Kidney (tissue), 13 donors: ENCODE measurements at regions not wholly inside any gene's neighbourhood (a gene's known extent, or its start where the extent isn't known, plus 50 kb on each side); places are given as distances from the start of the nearest gene placed in this dataset.
A peak's percentile ranks its signal among the peaks of the same experiment; 100 is the strongest.
"Not testable (repeated sequence)": the region's sequence is repeated elsewhere in the genome, so short reads cannot be mapped to it uniquely, and the experiment has no call there.

ENCODE experiments used
- DNase-seq, 5 donors: peaks; one replicate each; pipeline ENCODE4 v3.0.0-alpha.2; 2013 to 2020
- FAIRE-seq: peaks from 2 replicates; lab custom pipeline; 2012; peaks lifted over from hg19 to GRCh38; lab: Jason Lieb, UNC
- H3K27ac ChIP-seq, 2 donors: one replicate each; pipeline ENCODE4 v1.7.0; 2013; ENCODE audit warnings: low read depth in 2 of 2, low read length in 2 of 2, inconsistent platforms in 1 of 2
- H3K27me3 ChIP-seq: one replicate; pipeline ENCODE4 v1.7.1; 2013; ENCODE audit warnings: low read length, inconsistent platforms; ENCODE audit not compliant: control insufficient read depth, insufficient read depth
- H3K36me3 ChIP-seq, 3 donors: one replicate each; pipeline versions ENCODE4 v1.7.0 to v1.7.1; 2013; ENCODE audit warnings: low read length in 3 of 3, control low read depth in 1 of 3, inconsistent platforms in 1 of 3; ENCODE audit not compliant: insufficient read depth in 3 of 3, control insufficient read depth in 2 of 3
- H3K4me1 ChIP-seq, 3 donors: one replicate each; pipeline versions ENCODE4 v1.7.0 to v1.7.1; 2013; ENCODE audit warnings: low read length in 3 of 3, inconsistent platforms in 1 of 3, low read depth in 1 of 3; ENCODE audit not compliant: control insufficient read depth in 2 of 3, insufficient read depth in 2 of 3
- H3K4me3 ChIP-seq, 3 donors: one replicate each; pipeline versions ENCODE4 v1.7.0 to v1.8.1; 2013; ENCODE audit warnings: low read length in 3 of 3, control low read depth in 1 of 3, inconsistent platforms in 1 of 3
- H3K9ac ChIP-seq, 3 donors: one replicate each; pipeline versions ENCODE4 v1.7.0 to v1.7.1; 2013; ENCODE audit warnings: low read length in 3 of 3, control low read depth in 1 of 3, inconsistent platforms in 1 of 3
- H3K9me3 ChIP-seq, 3 donors: one replicate each; pipeline versions ENCODE4 v1.7.0 to v1.7.1; 2013; ENCODE audit warnings: low read length in 3 of 3, control low read depth in 1 of 3, inconsistent platforms in 1 of 3; ENCODE audit not compliant: control insufficient read depth in 2 of 3, insufficient read depth in 1 of 3
- CTCF ChIP-seq: IDR thresholded peaks from 3 replicates; pipeline ENCODE4 v1.5.1; 2012; ENCODE audit warnings: mild to moderate bottlenecking, moderate library complexity, borderline replicate concordance; ENCODE audit not compliant: insufficient read depth; ENCODE audit errors: extremely low read depth
- intact Hi-C: fragments of 100-400 bp; cut with DNase I; formaldehyde crosslinking; loops from one replicate; pipeline ENCODE4 v1.11.1; 2022
- donor health status: control.
- donor health status: control.
- donor health status: control.
- donor health status: control.
- donor health status: control.
- donor health status: DM: yes; HTN: yes; CAD: no.
- donor health status: Normal renal cell carcinoma (clear cell type).

DNA sequence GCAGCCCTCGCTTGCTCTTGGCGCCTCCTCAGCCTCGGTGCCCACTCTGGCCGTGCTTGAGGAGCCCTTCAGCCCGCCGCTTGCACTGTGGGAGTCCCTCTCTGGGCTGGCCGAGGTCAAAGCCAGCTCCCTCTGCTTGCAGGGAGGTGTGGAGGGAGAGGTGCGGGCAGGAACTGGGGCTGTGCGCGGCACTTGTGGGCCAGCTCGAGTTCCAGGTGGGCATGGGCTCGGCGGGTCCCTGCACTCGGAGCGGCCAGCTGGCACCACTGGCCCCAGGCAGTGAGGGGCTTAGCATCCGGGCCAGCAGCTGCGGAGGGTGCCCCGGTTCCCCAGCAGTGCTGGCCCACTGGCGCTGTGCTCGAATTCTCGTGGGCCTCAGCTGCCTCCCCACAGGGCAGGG lies 152.1 kb upstream of the SEMA3C start:
- intact Hi-C loops = no loop called here
- Histone ChIP-seq H3K27ac (no peak overlapping the region), H3K9me3 (no peaks in the 10 kb centered on the region), H3K9ac (no peak overlapping the region), H3K36me3 (no peaks in the 10 kb centered on the region), H3K4me3 (no peak overlapping the region), H3K27me3 (no peaks in the 10 kb centered on the region), H3K4me1 (peaks cover 0 to 3% (median 0%) of the 10 kb centered on the region in 3 donors)
- DNase-seq = no peak
- TF ChIP-seq CTCF = no peak
- FAIRE-seq = no peak

DNA sequence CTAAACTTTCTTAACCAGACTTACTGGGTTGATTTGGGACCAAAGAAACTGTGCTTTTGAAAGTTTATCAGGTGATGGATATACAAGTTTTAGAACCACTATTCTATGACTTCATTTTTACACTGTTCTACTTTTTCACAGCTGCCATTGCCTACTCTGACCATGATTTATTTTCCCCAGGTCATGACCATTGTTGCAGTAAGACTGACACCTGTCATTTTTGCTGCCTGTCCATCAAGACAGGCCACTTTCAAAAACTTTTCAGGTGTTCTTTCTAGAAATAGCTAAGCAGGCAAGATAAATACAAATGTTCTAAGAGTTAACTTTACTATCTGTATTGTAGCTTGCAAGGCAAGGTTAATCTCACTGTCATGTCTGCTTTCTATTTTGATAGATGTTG lies 147.9 kb upstream of the SEMA3C start:
- FAIRE-seq = no peak
- no peaks in the 10 kb centered on the region for H3K36me3 ChIP-seq
- H3K4me3 ChIP-seq = no peak overlapping the region
- no peak overlapping the region for H3K27ac ChIP-seq
- H3K9ac ChIP-seq = no peak overlapping the region
- H3K4me1 ChIP-seq = no peaks in the 10 kb centered on the region
- no peaks in the 10 kb centered on the region for H3K9me3 ChIP-seq
- no peak for DNase-seq
- no peaks in the 10 kb centered on the region for H3K27me3 ChIP-seq
- intact Hi-C loops = no loop called here
- no peak for TF ChIP-seq CTCF

DNA sequence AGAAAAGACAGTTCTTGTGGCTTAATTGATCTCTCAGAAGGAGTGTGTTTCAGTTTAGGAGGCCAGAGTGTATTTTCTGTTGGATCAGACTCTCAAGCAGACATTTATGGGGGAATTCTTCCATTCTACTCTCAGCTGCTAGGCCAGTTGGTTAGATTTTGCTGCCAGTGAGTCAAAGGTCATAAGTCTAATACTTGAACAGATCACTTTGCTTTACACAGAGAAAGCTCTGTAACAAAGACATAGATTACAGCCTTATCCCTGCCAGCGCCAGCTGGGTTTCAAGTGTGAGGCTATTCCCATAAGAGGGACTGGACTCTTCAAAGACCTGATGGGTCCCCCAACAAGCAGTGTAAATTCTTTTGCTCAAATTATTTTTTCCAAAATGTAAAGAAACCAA lies 145.6 kb upstream of the SEMA3C start:
- no peaks in the 10 kb centered on the region for H3K36me3 ChIP-seq
- H3K9ac ChIP-seq = no peak overlapping the region
- intact Hi-C loops = no loop called here
- DNase-seq (peak in 1 of 5 donors; percentile 4), FAIRE-seq (no peak)
- no peak overlapping the region for H3K27ac ChIP-seq
- no peaks in the 10 kb centered on the region for H3K9me3 ChIP-seq
- no peaks in the 10 kb centered on the region for H3K27me3 ChIP-seq
- no peaks in the 10 kb centered on the region for H3K4me1 ChIP-seq
- no peak for TF ChIP-seq CTCF
- no peak overlapping the region for H3K4me3 ChIP-seq

DNA sequence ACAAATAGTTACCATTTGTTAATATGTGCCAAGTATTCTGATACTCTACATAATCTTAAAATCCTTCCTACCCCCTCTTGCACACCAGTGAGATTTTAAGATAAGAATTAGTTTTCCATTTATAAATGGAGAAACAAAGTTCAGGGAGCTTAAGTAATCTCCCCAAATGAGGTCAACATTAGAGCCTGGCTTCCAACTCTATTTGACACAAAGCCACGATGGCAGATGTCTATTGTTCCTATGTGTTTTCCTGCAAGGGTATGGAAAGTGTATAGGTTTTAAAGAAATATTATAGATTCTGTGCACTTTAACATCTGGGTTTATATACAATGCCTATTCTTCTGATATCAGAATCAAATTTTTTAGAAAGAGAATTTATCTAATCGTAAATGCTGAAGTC lies 143.9 kb upstream of the SEMA3C start:
- no peaks in the 10 kb centered on the region for H3K36me3 ChIP-seq
- DNase-seq (no peak), FAIRE-seq (no peak)
- H3K27me3 ChIP-seq = no peaks in the 10 kb centered on the region
- no peaks in the 10 kb centered on the region for H3K9me3 ChIP-seq
- TF ChIP-seq CTCF = no peak
- no peak overlapping the region for H3K9ac ChIP-seq
- H3K4me3 ChIP-seq = no peak overlapping the region
- no peak overlapping the region for H3K27ac ChIP-seq
- intact Hi-C loops = no loop called here
- H3K4me1 ChIP-seq = no peaks in the 10 kb centered on the region

GRCh38 chr7:81057469-81057868 lies 138.6 kb upstream of the SEMA3C start:
- H3K27me3 ChIP-seq, H3K27ac ChIP-seq, H3K4me3 ChIP-seq, FAIRE-seq, H3K36me3 ChIP-seq, H3K9me3 ChIP-seq, intact Hi-C loops, H3K4me1 ChIP-seq, H3K9ac ChIP-seq, DNase-seq: not testable (repeated sequence)
